MM.1S (cell line): ENCODE measurements at regions not wholly inside any gene's neighbourhood (a gene's known extent, or its start where the extent isn't known, plus 50 kb on each side); places are given as distances from the start of the nearest gene placed in this dataset.

ENCODE experiments used
- EZH2 ChIP-seq: fragments of 300-600 bp; sonication (generic); optimal IDR thresholded peaks from 2 replicates; pipeline ENCODE3; 2017; ENCODE audit warnings: low read depth, mild to moderate bottlenecking, antibody characterized with exemption, low read length, mixed read lengths
- EZH2phosphoT487 ChIP-seq: fragments of 300-600 bp; sonication (generic); IDR thresholded peaks from 2 replicates; pipeline ENCODE4 v1.6.1; 2018; ENCODE audit warnings: antibody characterized with exemption, low read length
- TF ChIP-seq, protein P1 (sequence below): fragments of 300-600 bp; sonication (generic); IDR thresholded peaks from 2 replicates; pipeline ENCODE4 v1.5.1; 2016; ENCODE audit warnings: antibody characterized with exemption, low read length, mixed read lengths

GRCh38 chr3:109683746-109684145, 346.4 kb upstream of the DPPA4 start:
- TF ChIP-seq, protein P1, sequence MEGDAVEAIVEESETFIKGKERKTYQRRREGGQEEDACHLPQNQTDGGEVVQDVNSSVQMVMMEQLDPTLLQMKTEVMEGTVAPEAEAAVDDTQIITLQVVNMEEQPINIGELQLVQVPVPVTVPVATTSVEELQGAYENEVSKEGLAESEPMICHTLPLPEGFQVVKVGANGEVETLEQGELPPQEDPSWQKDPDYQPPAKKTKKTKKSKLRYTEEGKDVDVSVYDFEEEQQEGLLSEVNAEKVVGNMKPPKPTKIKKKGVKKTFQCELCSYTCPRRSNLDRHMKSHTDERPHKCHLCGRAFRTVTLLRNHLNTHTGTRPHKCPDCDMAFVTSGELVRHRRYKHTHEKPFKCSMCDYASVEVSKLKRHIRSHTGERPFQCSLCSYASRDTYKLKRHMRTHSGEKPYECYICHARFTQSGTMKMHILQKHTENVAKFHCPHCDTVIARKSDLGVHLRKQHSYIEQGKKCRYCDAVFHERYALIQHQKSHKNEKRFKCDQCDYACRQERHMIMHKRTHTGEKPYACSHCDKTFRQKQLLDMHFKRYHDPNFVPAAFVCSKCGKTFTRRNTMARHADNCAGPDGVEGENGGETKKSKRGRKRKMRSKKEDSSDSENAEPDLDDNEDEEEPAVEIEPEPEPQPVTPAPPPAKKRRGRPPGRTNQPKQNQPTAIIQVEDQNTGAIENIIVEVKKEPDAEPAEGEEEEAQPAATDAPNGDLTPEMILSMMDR = no peak
- TF ChIP-seq EZH2 = no peak
- no peak for TF ChIP-seq EZH2phosphoT487
